ENCODE measurements at regions not wholly inside any gene's neighbourhood (a gene's known extent, or its start where the extent isn't known, plus 50 kb on each side); places are given as distances from the start of the nearest gene placed in this dataset.

DNA sequence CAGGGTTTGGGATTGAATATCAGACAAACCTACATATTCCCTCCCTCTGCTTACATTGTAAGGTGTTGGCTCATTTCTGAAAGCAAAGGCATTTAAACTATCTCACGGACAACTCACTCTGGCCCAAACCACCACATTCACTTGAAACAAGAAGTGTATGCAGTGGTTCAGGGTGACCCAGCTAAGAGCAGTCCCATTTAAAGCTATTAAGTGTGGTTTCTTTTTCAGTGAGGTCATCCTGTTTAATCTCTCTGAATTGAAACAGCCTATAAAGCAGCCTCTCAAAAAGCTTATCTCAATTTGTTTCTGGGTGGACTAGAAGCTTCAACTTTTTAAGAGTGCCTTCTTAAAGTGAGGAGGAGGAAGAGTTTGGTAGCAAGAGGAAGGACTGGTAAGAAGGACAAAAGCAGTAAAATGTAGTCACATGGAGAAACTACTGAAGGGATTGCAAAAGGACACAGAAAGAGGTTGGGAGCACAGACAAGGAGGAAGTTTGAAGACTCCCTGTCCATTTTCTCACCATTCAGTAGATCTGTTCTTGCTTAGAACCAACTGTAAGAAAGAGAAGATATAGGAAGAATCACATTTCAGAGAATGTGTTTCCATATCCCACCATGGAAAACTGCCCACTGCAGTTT is 151.6 kb downstream of the TMCO5A start:
- Histone ChIP-seq H4K91ac (ENCODE audit: low read length) (no peak overlapping the region), H3K27ac (ENCODE audit: low read length, poor library complexity, severe bottlenecking) (no peak overlapping the region), H3K18ac (ENCODE audit: low read depth in 1 of 2, low read length in 2 of 2) (no peak overlapping the region), H3K27me3 (ENCODE audit: control insufficient read depth in 1 of 2, insufficient read depth in 1 of 2, low read length in 2 of 2) (no peaks in the 10 kb centered on the region), H3K4me1 (ENCODE audit: control insufficient read depth, insufficient read depth, low read depth, low read length) (no peaks in the 10 kb centered on the region), H3K79me1 (replicated peaks; ENCODE audit: low read length, poor library complexity, severe bottlenecking) (no peaks in the 10 kb centered on the region), H3K9me3 (ENCODE audit: control insufficient read depth, low read length) (no peaks in the 10 kb centered on the region), H2BK12ac (ENCODE audit: low read length in 2 of 2) (no peak overlapping the region), H3K23ac (ENCODE audit: low read length in 2 of 2) (no peak overlapping the region), H3K4ac (ENCODE audit: low read depth in 1 of 2, low read length in 2 of 2) (no peak overlapping the region), H2BK120ac (ENCODE audit: low read depth, low read length) (no peak overlapping the region), H3K36me3 (ENCODE audit: control insufficient read depth in 1 of 2, insufficient read depth in 2 of 2, low read depth in 1 of 2, low read length in 2 of 2) (no peaks in the 10 kb centered on the region), H3K4me3 (ENCODE audit: insufficient read depth in 1 of 2, low read depth in 1 of 2, low read length in 2 of 2) (no peak overlapping the region), H2AK5ac (ENCODE audit: low read length, severe bottlenecking) (no peak overlapping the region), H4K8ac (ENCODE audit: low read length) (no peak overlapping the region), H2BK5ac (ENCODE audit: low read depth, low read length, poor library complexity, severe bottlenecking) (no peak overlapping the region), H3K14ac (ENCODE audit: low read length in 2 of 2) (no peak overlapping the region), H2BK15ac (ENCODE audit: low read depth, poor library complexity, severe bottlenecking) (no peak overlapping the region), H2AFZ (ENCODE audit: low read depth, low read length) (no peak overlapping the region), H3K9ac (ENCODE audit: low read length) (peak overlapping the region; percentile 1), H3K4me2 (ENCODE audit: low read length, poor library complexity, severe bottlenecking) (no peak overlapping the region)
- peak; percentile 62 for DNase-seq
- WGBS = 29% methylated on average over 1 of the region's 1 CpG

- Histone ChIP-seq H3K4me2 (ENCODE audit: low read length, poor library complexity, severe bottlenecking) (no peak overlapping the region), H2BK12ac (ENCODE audit: low read length in 2 of 2) (peak overlapping the region in 1 of 2 experiments; percentile 52), H3K4me1 (ENCODE audit: control insufficient read depth, insufficient read depth, low read depth, low read length) (no peaks in the 10 kb centered on the region), H3K4ac (ENCODE audit: low read depth in 1 of 2, low read length in 2 of 2) (no peak overlapping the region), H2AFZ (ENCODE audit: low read depth, low read length) (no peak overlapping the region), H3K23ac (ENCODE audit: low read length in 2 of 2) (no peak overlapping the region), H2BK120ac (ENCODE audit: low read depth, low read length) (no peak overlapping the region), H3K4me3 (ENCODE audit: insufficient read depth in 1 of 2, low read depth in 1 of 2, low read length in 2 of 2) (no peak overlapping the region), H3K79me1 (replicated peaks; ENCODE audit: low read length, poor library complexity, severe bottlenecking) (no peaks in the 10 kb centered on the region), H2BK15ac (ENCODE audit: low read depth, poor library complexity, severe bottlenecking) (no peak overlapping the region), H3K18ac (ENCODE audit: low read depth in 1 of 2, low read length in 2 of 2) (no peak overlapping the region), H3K27me3 (ENCODE audit: control insufficient read depth in 1 of 2, insufficient read depth in 1 of 2, low read length in 2 of 2) (no peaks in the 10 kb centered on the region), H2AK5ac (ENCODE audit: low read length, severe bottlenecking) (no peak overlapping the region), H3K36me3 (ENCODE audit: control insufficient read depth in 1 of 2, insufficient read depth in 2 of 2, low read depth in 1 of 2, low read length in 2 of 2) (no peaks in the 10 kb centered on the region), H2BK5ac (ENCODE audit: low read depth, low read length, poor library complexity, severe bottlenecking) (no peak overlapping the region), H3K9ac (ENCODE audit: low read length) (no peak overlapping the region), H4K8ac (ENCODE audit: low read length) (no peak overlapping the region), H3K9me3 (ENCODE audit: control insufficient read depth, low read length) (no peaks in the 10 kb centered on the region), H3K14ac (ENCODE audit: low read length in 2 of 2) (no peak overlapping the region), H3K27ac (ENCODE audit: low read length, poor library complexity, severe bottlenecking) (no peak overlapping the region), H4K91ac (ENCODE audit: low read length) (no peak overlapping the region)
- no peak for DNase-seq
- no CpG with 5 or more reads among the region's 2 CpGs for WGBS
Measured at GRCh38 chr15:38086611-38087010, 152.2 kb downstream of the TMCO5A start.

DNA sequence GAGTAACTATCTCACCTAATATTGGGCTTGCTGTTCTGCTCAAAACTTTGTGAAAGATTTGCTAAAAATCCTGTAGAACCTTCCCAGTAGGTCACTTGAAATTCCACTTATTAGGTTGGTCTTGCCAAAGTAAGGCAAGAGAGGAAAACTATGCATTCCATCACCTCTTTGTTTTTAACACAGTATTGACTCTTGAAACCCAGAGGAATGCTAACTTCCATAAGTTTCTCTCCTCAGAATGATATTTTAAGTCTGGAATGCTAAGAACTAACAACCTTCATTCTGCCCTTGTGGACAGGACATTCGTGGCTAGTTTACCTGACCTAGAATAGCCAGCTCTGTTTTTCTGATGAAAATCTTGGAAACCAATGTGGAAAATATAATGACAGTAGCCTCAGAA is 154.5 kb downstream of the TMCO5A start:
- Histone ChIP-seq H2BK120ac (ENCODE audit: low read depth, low read length) (no peak overlapping the region), H4K91ac (ENCODE audit: low read length) (no peak overlapping the region), H3K27ac (ENCODE audit: low read length, poor library complexity, severe bottlenecking) (no peak overlapping the region), H3K23ac (ENCODE audit: low read length in 2 of 2) (no peak overlapping the region), H2AFZ (ENCODE audit: low read depth, low read length) (no peak overlapping the region), H3K27me3 (ENCODE audit: control insufficient read depth in 1 of 2, insufficient read depth in 1 of 2, low read length in 2 of 2) (no peaks in the 10 kb centered on the region), H3K14ac (ENCODE audit: low read length in 2 of 2) (no peak overlapping the region), H3K36me3 (ENCODE audit: control insufficient read depth in 1 of 2, insufficient read depth in 2 of 2, low read depth in 1 of 2, low read length in 2 of 2) (no peaks in the 10 kb centered on the region), H4K8ac (ENCODE audit: low read length) (no peak overlapping the region), H3K4ac (ENCODE audit: low read depth in 1 of 2, low read length in 2 of 2) (no peak overlapping the region), H2BK12ac (ENCODE audit: low read length in 2 of 2) (no peak overlapping the region), H3K9me3 (ENCODE audit: control insufficient read depth, low read length) (no peaks in the 10 kb centered on the region), H2AK5ac (ENCODE audit: low read length, severe bottlenecking) (no peak overlapping the region), H3K9ac (ENCODE audit: low read length) (no peak overlapping the region), H3K4me1 (ENCODE audit: control insufficient read depth, insufficient read depth, low read depth, low read length) (no peaks in the 10 kb centered on the region), H2BK15ac (ENCODE audit: low read depth, poor library complexity, severe bottlenecking) (no peak overlapping the region), H2BK5ac (ENCODE audit: low read depth, low read length, poor library complexity, severe bottlenecking) (no peak overlapping the region), H3K18ac (ENCODE audit: low read depth in 1 of 2, low read length in 2 of 2) (no peak overlapping the region), H3K4me3 (ENCODE audit: insufficient read depth in 1 of 2, low read depth in 1 of 2, low read length in 2 of 2) (no peak overlapping the region), H3K79me1 (replicated peaks; ENCODE audit: low read length, poor library complexity, severe bottlenecking) (no peaks in the 10 kb centered on the region), H3K4me2 (ENCODE audit: low read length, poor library complexity, severe bottlenecking) (no peak overlapping the region)
- 86% methylated on average over 1 of the region's 1 CpG for WGBS
- DNase-seq = no peak

- no peak overlapping the region for H2BK120ac ChIP-seq (ENCODE audit: low read depth, low read length)
Measured at GRCh38 chr15:38090223-38090622, 155.8 kb downstream of the TMCO5A start.

More at GRCh38 chr15:38090223-38090622, 155.8 kb downstream of the TMCO5A start:
- Histone ChIP-seq H4K8ac (ENCODE audit: low read length) (no peak overlapping the region), H3K18ac (ENCODE audit: low read depth in 1 of 2, low read length in 2 of 2) (peak overlapping the region in 1 of 2 experiments; percentile 6), H2BK15ac (ENCODE audit: low read depth, poor library complexity, severe bottlenecking) (no peak overlapping the region), H3K79me1 (replicated peaks; ENCODE audit: low read length, poor library complexity, severe bottlenecking) (no peaks in the 10 kb centered on the region), H2AFZ (ENCODE audit: low read depth, low read length) (no peak overlapping the region), H3K27ac (ENCODE audit: low read length, poor library complexity, severe bottlenecking) (no peak overlapping the region), H3K9ac (ENCODE audit: low read length) (no peak overlapping the region), H3K27me3 (ENCODE audit: control insufficient read depth in 1 of 2, insufficient read depth in 1 of 2, low read length in 2 of 2) (no peaks in the 10 kb centered on the region), H3K4ac (ENCODE audit: low read depth in 1 of 2, low read length in 2 of 2) (no peak overlapping the region), H2BK12ac (ENCODE audit: low read length in 2 of 2) (no peak overlapping the region), H3K36me3 (ENCODE audit: control insufficient read depth in 1 of 2, insufficient read depth in 2 of 2, low read depth in 1 of 2, low read length in 2 of 2) (no peaks in the 10 kb centered on the region), H2BK5ac (ENCODE audit: low read depth, low read length, poor library complexity, severe bottlenecking) (no peak overlapping the region), H3K23ac (ENCODE audit: low read length in 2 of 2) (no peak overlapping the region), H3K4me1 (ENCODE audit: control insufficient read depth, insufficient read depth, low read depth, low read length) (no peaks in the 10 kb centered on the region), H3K4me3 (ENCODE audit: insufficient read depth in 1 of 2, low read depth in 1 of 2, low read length in 2 of 2) (no peak overlapping the region), H3K14ac (ENCODE audit: low read length in 2 of 2) (no peak overlapping the region), H3K4me2 (ENCODE audit: low read length, poor library complexity, severe bottlenecking) (no peak overlapping the region), H2AK5ac (ENCODE audit: low read length, severe bottlenecking) (no peak overlapping the region), H3K9me3 (ENCODE audit: control insufficient read depth, low read length) (no peaks in the 10 kb centered on the region), H4K91ac (ENCODE audit: low read length) (no peak overlapping the region)
- no peak for DNase-seq
- 92% methylated on average over 2 of the region's 4 CpGs for WGBS

Measured in mesenchymal stem cell (in vitro differentiated cells and primary cell).